B cell (primary cell): ENCODE measurements at regions not wholly inside any gene's neighbourhood (a gene's known extent, or its start where the extent isn't known, plus 50 kb on each side); places are given as distances from the start of the nearest gene placed in this dataset.

ENCODE experiments used
- ATAC-seq: fragments of 200-7000 bp; cut with Tn5 transposase; one replicate; pipeline ENCODE4 v1.10.0; 2021; ENCODE audit warnings: low read depth, mild to moderate bottlenecking, moderate number of reproducible peaks, moderate library complexity
- CTCF ChIA-PET: fragments of 350-600 bp; sonication (Branson Sonifier 250); formaldehyde crosslinking; loops from one replicate; lab custom pipeline; 2021; ENCODE audit warnings: antibody characterized with exemption, inconsistent platforms; lab: Charles Lee
- POLR2A ChIA-PET: fragments of 350-600 bp; sonication (Branson Sonifier 250); formaldehyde crosslinking; loops from one replicate; lab custom pipeline; 2021; ENCODE audit warnings: antibody characterized with exemption; lab: Charles Lee
- DNase-seq: peaks from one replicate; pipeline ENCODE4 v3.0.0; 2013
- H2AFZ ChIP-seq: 2 replicates; pipeline ENCODE4 v1.6.1; 2012; ENCODE audit warnings: mild to moderate bottlenecking, low read depth, low read length; ENCODE audit not compliant: insufficient read depth, poor library complexity, severe bottlenecking
- H3K27ac ChIP-seq, 2 donors: 1 replicate in 1 of 2; 2 replicates in 1 of 2; pipeline ENCODE4 v1.5.1; 2012 to 2013; ENCODE audit warnings: low read length in 2 of 2, mild to moderate bottlenecking in 2 of 2, moderate library complexity in 1 of 2
- H3K27me3 ChIP-seq, 4 experiments: fragments of 200-600 bp in 1 of 4; sonication (generic) in 1 of 4; replicated peaks in 1 of 4; 1 replicate in 2 of 4; 2 replicates in 2 of 4; pipeline versions ENCODE4 v1.6.1 to v1.7.0; 2013 to 2016; ENCODE audit warnings: low read length in 3 of 4, mild to moderate bottlenecking in 2 of 4, mixed read lengths in 1 of 4, moderate library complexity in 1 of 4; ENCODE audit not compliant: insufficient read depth in 4 of 4, control insufficient read depth in 3 of 4; ENCODE audit errors: control extremely low read depth in 1 of 4
- H3K36me3 ChIP-seq, 2 experiments: replicated peaks in 1 of 2; 1 replicate in 1 of 2; 2 replicates in 1 of 2; pipeline versions ENCODE4 v1.6.1 to v1.7.1; 2013; ENCODE audit warnings: low read length in 1 of 2; ENCODE audit not compliant: insufficient read depth in 2 of 2, control insufficient read depth in 1 of 2; ENCODE audit errors: control extremely low read depth in 1 of 2, extremely low read depth in 1 of 2
- H3K4me1 ChIP-seq, 2 donors: fragments of 200-600 bp in 1 of 2; sonication (generic) in 1 of 2; 1 replicate in 1 of 2; 2 replicates in 1 of 2; pipeline versions ENCODE4 v1.5.1 to v1.6.1; 2013 to 2017; ENCODE audit warnings: low read length in 2 of 2; ENCODE audit not compliant: control insufficient read depth in 2 of 2, insufficient read depth in 2 of 2
- H3K4me2 ChIP-seq: replicated peaks from 2 replicates; pipeline ENCODE3; 2012; ENCODE audit warnings: mild to moderate bottlenecking, low read depth, low read length; ENCODE audit not compliant: poor library complexity, severe bottlenecking
- H3K4me3 ChIP-seq, 5 experiments: fragments of 200-600 bp in 1 of 5; sonication (generic) in 1 of 5; 1 replicate in 3 of 5; 2 replicates in 2 of 5; pipeline versions ENCODE4 v1.5.1 to v1.7.0; 2011 to 2016; ENCODE audit warnings: low read length in 4 of 5, mild to moderate bottlenecking in 4 of 5, low read depth in 2 of 5, control low read depth in 1 of 5, moderate library complexity in 1 of 5; ENCODE audit not compliant: insufficient read depth in 1 of 5; ENCODE audit errors: control extremely low read depth in 1 of 5, extremely low read depth in 1 of 5
- H3K79me2 ChIP-seq: fragments of 200-600 bp; sonication (generic); one replicate; pipeline ENCODE4 v1.6.0; 2016; ENCODE audit warnings: low read length; ENCODE audit not compliant: control insufficient read depth, insufficient read depth
- H3K9ac ChIP-seq: fragments of 200-600 bp; sonication (generic); 2 replicates; pipeline ENCODE4 v1.6.1; 2017; ENCODE audit warnings: mild to moderate bottlenecking, low read length, moderate library complexity
- H3K9me3 ChIP-seq, 3 donors: one replicate each; pipeline versions ENCODE4 v1.6.1 to v1.7.1; 2013; ENCODE audit warnings: low read length in 2 of 3; ENCODE audit not compliant: control insufficient read depth in 2 of 3, insufficient read depth in 1 of 3; ENCODE audit errors: control extremely low read depth in 1 of 3
- H4K20me1 ChIP-seq: 2 replicates; pipeline ENCODE4 v1.6.0; 2012; ENCODE audit warnings: mild to moderate bottlenecking, low read length; ENCODE audit not compliant: insufficient read depth, control insufficient read depth, poor library complexity, severe bottlenecking
- H3K27ac Mint-ChIP-seq: one replicate; pipeline ENCODE4 v1.8.0; 2021; ENCODE audit warnings: mixed read lengths
- H3K27me3 Mint-ChIP-seq: one replicate; pipeline ENCODE4 v1.8.0; 2021; ENCODE audit warnings: mixed read lengths
- H3K4me1 Mint-ChIP-seq: one replicate; pipeline ENCODE4 v1.8.0; 2021; ENCODE audit warnings: mixed read lengths
- H3K4me3 Mint-ChIP-seq: one replicate; pipeline ENCODE4 v1.8.0; 2021; ENCODE audit warnings: mixed read lengths
- H3K9me3 Mint-ChIP-seq: one replicate; pipeline ENCODE4 v1.8.0; 2022; ENCODE audit warnings: mixed read lengths; ENCODE audit not compliant: insufficient read depth
- EZH2 ChIP-seq: IDR thresholded peaks from 2 replicates; pipeline ENCODE4 v1.6.1; 2012; ENCODE audit warnings: borderline replicate concordance, low read depth, mild to moderate bottlenecking, moderate library complexity, low read length; ENCODE audit not compliant: insufficient read depth, poor library complexity, severe bottlenecking
- WGBS: methylation state at CpG from one replicate; pipeline ENCODE4 v1.1.5; 2013; ENCODE audit warnings: missing lambda C conversion rate; ENCODE audit not compliant: insufficient coverage; 5-methylcytosine and 5-hydroxymethylcytosine counted together
- intact Hi-C: fragments of 100-400 bp; cut with micrococcal nuclease; formaldehyde crosslinking; loops from one replicate; pipeline ENCODE4 v1.10.0; 2022
- TF ChIP-seq, protein P1 (sequence below): fragments of 200-600 bp; IDR thresholded peaks from one replicate; pipeline ENCODE4 v1.8.0; 2022; ENCODE audit warnings: antibody characterized with exemption, mild to moderate bottlenecking

DNA sequence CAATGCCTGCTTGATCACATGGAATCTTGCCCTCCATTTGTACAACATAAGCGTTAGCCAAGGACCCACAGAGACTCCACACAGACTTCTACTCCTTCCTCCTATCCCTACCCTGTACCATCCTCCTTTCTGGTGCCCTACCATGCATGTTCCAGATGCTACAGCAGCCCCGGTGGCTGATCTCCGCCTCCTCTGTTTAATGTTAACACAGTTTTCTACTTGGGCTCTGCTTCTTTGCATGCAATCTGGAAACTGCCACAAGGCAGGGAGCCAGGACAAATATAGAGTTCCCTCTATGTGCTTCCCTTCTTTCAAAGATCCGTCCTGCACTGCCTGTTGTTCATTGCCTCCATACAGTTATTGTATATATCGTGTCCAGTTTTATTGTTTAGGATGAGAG is 368.6 kb upstream of the TENM3 start:
- H3K27me3 Mint-ChIP-seq = no peaks in the 10 kb centered on the region

DNA sequence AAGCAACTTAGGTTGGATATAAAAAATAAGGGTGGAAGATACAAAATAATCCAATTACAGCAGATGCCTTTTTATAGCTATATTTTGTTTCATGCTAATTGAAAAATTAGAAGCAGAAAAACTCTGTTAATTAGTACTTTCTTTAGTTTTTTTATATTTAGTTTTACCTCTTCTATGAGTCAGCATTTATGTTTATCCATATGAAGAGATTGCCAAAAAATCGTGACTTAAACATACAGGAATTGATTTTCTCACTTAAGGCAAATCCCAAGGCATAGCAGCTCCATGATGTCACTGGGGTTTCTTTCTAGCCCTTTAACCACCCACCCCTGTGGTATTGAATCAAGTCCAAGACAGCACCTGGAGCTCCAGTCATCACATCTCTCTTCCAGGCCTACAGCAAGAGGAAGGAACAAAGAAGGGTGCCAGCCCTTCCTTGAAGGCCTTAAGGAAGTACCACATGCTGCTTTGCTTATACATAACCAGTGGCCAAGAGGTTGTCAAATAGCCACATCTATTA is 365.8 kb upstream of the TENM3 start:
- H3K9me3 Mint-ChIP-seq = no peaks in the 10 kb centered on the region
- Histone ChIP-seq H3K36me3 (no peaks in the 10 kb centered on the region), H3K4me1 (no peaks in the 10 kb centered on the region), H2AFZ (no peak overlapping the region), H3K9me3 (no peaks in the 10 kb centered on the region), H4K20me1 (no peaks in the 10 kb centered on the region), H3K27ac (no peak overlapping the region), H3K4me3 (no peak overlapping the region), H3K79me2 (no peaks in the 10 kb centered on the region), H3K27me3 (no peaks in the 10 kb centered on the region), H3K4me2 (no peak overlapping the region), H3K9ac (no peak overlapping the region)
- WGBS = no CpG with 5 or more reads among the region's 1 CpG
- H3K27me3 Mint-ChIP-seq = no peaks in the 10 kb centered on the region
- ChIA-PET CTCF (no interaction called here), POLR2A (no interaction called here)
- no peak for TF ChIP-seq EZH2
- TF ChIP-seq, protein P1, sequence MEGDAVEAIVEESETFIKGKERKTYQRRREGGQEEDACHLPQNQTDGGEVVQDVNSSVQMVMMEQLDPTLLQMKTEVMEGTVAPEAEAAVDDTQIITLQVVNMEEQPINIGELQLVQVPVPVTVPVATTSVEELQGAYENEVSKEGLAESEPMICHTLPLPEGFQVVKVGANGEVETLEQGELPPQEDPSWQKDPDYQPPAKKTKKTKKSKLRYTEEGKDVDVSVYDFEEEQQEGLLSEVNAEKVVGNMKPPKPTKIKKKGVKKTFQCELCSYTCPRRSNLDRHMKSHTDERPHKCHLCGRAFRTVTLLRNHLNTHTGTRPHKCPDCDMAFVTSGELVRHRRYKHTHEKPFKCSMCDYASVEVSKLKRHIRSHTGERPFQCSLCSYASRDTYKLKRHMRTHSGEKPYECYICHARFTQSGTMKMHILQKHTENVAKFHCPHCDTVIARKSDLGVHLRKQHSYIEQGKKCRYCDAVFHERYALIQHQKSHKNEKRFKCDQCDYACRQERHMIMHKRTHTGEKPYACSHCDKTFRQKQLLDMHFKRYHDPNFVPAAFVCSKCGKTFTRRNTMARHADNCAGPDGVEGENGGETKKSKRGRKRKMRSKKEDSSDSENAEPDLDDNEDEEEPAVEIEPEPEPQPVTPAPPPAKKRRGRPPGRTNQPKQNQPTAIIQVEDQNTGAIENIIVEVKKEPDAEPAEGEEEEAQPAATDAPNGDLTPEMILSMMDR = no peak
- intact Hi-C loops = no loop called here
- no peak overlapping the region for H3K27ac Mint-ChIP-seq
- H3K4me3 Mint-ChIP-seq = no peak overlapping the region
- no peaks in the 10 kb centered on the region for H3K4me1 Mint-ChIP-seq
- no peak for DNase-seq
- ATAC-seq = no peak

More for the DNA sequence above, 368.6 kb upstream of the TENM3 start:
- Histone ChIP-seq H3K36me3 (no peaks in the 10 kb centered on the region), H2AFZ (no peak overlapping the region), H3K4me3 (no peak overlapping the region), H3K4me2 (no peak overlapping the region), H3K27me3 (no peaks in the 10 kb centered on the region), H3K79me2 (no peaks in the 10 kb centered on the region), H4K20me1 (no peaks in the 10 kb centered on the region), H3K4me1 (no peaks in the 10 kb centered on the region), H3K9ac (no peak overlapping the region), H3K9me3 (no peaks in the 10 kb centered on the region), H3K27ac (no peak overlapping the region)
- DNase-seq (no peak), ATAC-seq (no peak)
- intact Hi-C loops = no loop called here
- H3K9me3 Mint-ChIP-seq = no peaks in the 10 kb centered on the region
- no peak overlapping the region for H3K4me3 Mint-ChIP-seq
- H3K4me1 Mint-ChIP-seq = no peaks in the 10 kb centered on the region
- 71% methylated on average over 3 of the region's 5 CpGs for WGBS
- POLR2A ChIA-PET = no interaction called here
- TF ChIP-seq EZH2 = no peak
- TF ChIP-seq, protein P1 = no peak
- CTCF ChIA-PET = no interaction called here
- H3K27ac Mint-ChIP-seq = no peak overlapping the region
